CD14-positive monocyte (primary cell): ENCODE measurements at regions not wholly inside any gene's neighbourhood (a gene's known extent, or its start where the extent isn't known, plus 50 kb on each side); places are given as distances from the start of the nearest gene placed in this dataset.

Experiments
- DNase-seq, 3 donors: peaks; one replicate each; pipeline ENCODE4 v3.0.0-alpha.2; 2011 to 2022
- H2AFZ ChIP-seq: 2 replicates; pipeline ENCODE4 v1.6.0; 2012; ENCODE audit warnings: mild to moderate bottlenecking, low read depth, low read length, inconsistent platforms; ENCODE audit not compliant: insufficient read depth, poor library complexity, severe bottlenecking
- H3K27ac ChIP-seq, 2 donors: 1 replicate in 1 of 2; 2 replicates in 1 of 2; pipeline ENCODE4 v1.5.1; 2012 to 2013; ENCODE audit warnings: low read length in 2 of 2, control low read depth in 1 of 2, inconsistent platforms in 1 of 2, low read depth in 1 of 2, mild to moderate bottlenecking in 1 of 2
- H3K27me3 ChIP-seq, 2 donors: one replicate each; pipeline versions ENCODE4 v1.6.0 to v1.6.1; 2011 to 2013; ENCODE audit warnings: low read length in 2 of 2; ENCODE audit not compliant: control insufficient read depth in 2 of 2, insufficient read depth in 2 of 2
- H3K36me3 ChIP-seq, 2 donors: replicated peaks in 1 of 2; 1 replicate in 1 of 2; 2 replicates in 1 of 2; pipeline versions ENCODE4 v1.5.1 to v1.6.1; 2012 to 2013; ENCODE audit warnings: low read length in 2 of 2, control low read depth in 1 of 2, inconsistent platforms in 1 of 2, mild to moderate bottlenecking in 1 of 2; ENCODE audit not compliant: insufficient read depth in 2 of 2, control insufficient read depth in 1 of 2
- H3K4me1 ChIP-seq, 2 donors: 1 replicate in 1 of 2; 2 replicates in 1 of 2; pipeline versions ENCODE4 v1.5.1 to v1.6.1; 2012 to 2013; ENCODE audit warnings: low read length in 2 of 2, control low read depth in 1 of 2, inconsistent platforms in 1 of 2, mild to moderate bottlenecking in 1 of 2, moderate library complexity in 1 of 2; ENCODE audit not compliant: insufficient read depth in 2 of 2, control insufficient read depth in 1 of 2
- H3K4me2 ChIP-seq: replicated peaks from 2 replicates; pipeline ENCODE3; 2012; ENCODE audit warnings: low read length, moderate library complexity, mild to moderate bottlenecking; ENCODE audit not compliant: poor library complexity, severe bottlenecking; ENCODE audit errors: extremely low read depth
- H3K4me3 ChIP-seq, 3 experiments: fragments of 200-600 bp in 1 of 3; sonication (generic) in 1 of 3; replicated peaks in 1 of 3; 1 replicate in 2 of 3; 2 replicates in 1 of 3; pipeline ENCODE4 v1.5.1; 2011 to 2013; ENCODE audit warnings: low read length in 3 of 3, mild to moderate bottlenecking in 3 of 3, control low read depth in 2 of 3, low read depth in 2 of 3, inconsistent platforms in 1 of 3, moderate library complexity in 1 of 3
- H3K79me2 ChIP-seq: 2 replicates; pipeline ENCODE4 v1.6.0; 2012; ENCODE audit warnings: mild to moderate bottlenecking, control low read depth, inconsistent platforms, low read length, moderate library complexity; ENCODE audit not compliant: insufficient read depth
- H3K9ac ChIP-seq: 2 replicates; pipeline ENCODE4 v1.6.0; 2017; ENCODE audit warnings: low read length, mild to moderate bottlenecking; ENCODE audit not compliant: insufficient read depth, poor library complexity, severe bottlenecking
- H3K9me3 ChIP-seq, 2 donors: replicated peaks in 1 of 2; 1 replicate in 1 of 2; 2 replicates in 1 of 2; pipeline versions ENCODE4 v1.5.1 to v1.6.1; 2012 to 2013; ENCODE audit warnings: low read length in 2 of 2, control low read depth in 1 of 2; ENCODE audit not compliant: control insufficient read depth in 1 of 2, insufficient read depth in 1 of 2
- H4K20me1 ChIP-seq: 2 replicates; pipeline ENCODE4 v1.6.0; 2012; ENCODE audit warnings: mild to moderate bottlenecking, low read length, control low read depth, moderate library complexity; ENCODE audit not compliant: insufficient read depth
- H3K27ac Mint-ChIP-seq, 7 donors: one replicate each; pipeline ENCODE4 v1.8.0; 2020; ENCODE audit warnings: mild to moderate bottlenecking in 7 of 7, mixed read lengths in 7 of 7, moderate library complexity in 6 of 7, inconsistent platforms in 2 of 7
- H3K27me3 Mint-ChIP-seq, 3 donors: one replicate each; pipeline ENCODE4 v1.8.0; 2021 to 2022; ENCODE audit warnings: low read depth in 3 of 3, mild to moderate bottlenecking in 3 of 3, mixed read lengths in 3 of 3, moderate library complexity in 3 of 3, inconsistent platforms in 1 of 3
- H3K36me3 Mint-ChIP-seq, 2 donors: one replicate each; pipeline ENCODE4 v1.8.0; 2020; ENCODE audit warnings: mixed read lengths in 2 of 2, inconsistent platforms in 1 of 2, mild to moderate bottlenecking in 1 of 2
- H3K4me1 Mint-ChIP-seq: one replicate; pipeline ENCODE4 v1.8.0; 2020; ENCODE audit warnings: mild to moderate bottlenecking, mixed read lengths
- H3K4me3 Mint-ChIP-seq, 2 donors: one replicate each; pipeline ENCODE4 v1.8.0; 2020; ENCODE audit warnings: mild to moderate bottlenecking in 2 of 2, mixed read lengths in 2 of 2, moderate library complexity in 1 of 2
- H3K9me3 Mint-ChIP-seq, 7 donors: one replicate each; pipeline ENCODE4 v1.8.0; 2020 to 2022; ENCODE audit warnings: mixed read lengths in 7 of 7, mild to moderate bottlenecking in 6 of 7, moderate library complexity in 6 of 7, inconsistent platforms in 2 of 7
- WGBS: methylation state at CpG from one replicate; pipeline ENCODE4 v1.1.5; 2013; ENCODE audit warnings: missing lambda C conversion rate; ENCODE audit not compliant: insufficient coverage; 5-methylcytosine and 5-hydroxymethylcytosine counted together
- intact Hi-C, 2 donors: fragments of 100-400 bp; cut with micrococcal nuclease; formaldehyde crosslinking; loops; one replicate each; pipeline versions ENCODE4 v1.15.0 to v1.15.1; 2023
- TF ChIP-seq, protein P1 (sequence below): fragments of 200-600 bp; IDR thresholded peaks from one replicate; pipeline ENCODE4 v1.8.0; 2022; ENCODE audit warnings: antibody characterized with exemption, mild to moderate bottlenecking

GRCh38 chr6:103799971-103800670 lies 1059.6 kb downstream of the HACE1 start:
- no peaks in the 10 kb centered on the region for H3K27me3 ChIP-seq
- H4K20me1 ChIP-seq = no peaks in the 10 kb centered on the region
- no peak overlapping the region for H3K4me3 ChIP-seq
- H3K27me3 Mint-ChIP-seq = peaks cover 0 to 2% (median 0%) of the 10 kb centered on the region in 3 donors
- no peak overlapping the region for H3K27ac ChIP-seq
- H3K4me1 Mint-ChIP-seq = no peaks in the 10 kb centered on the region
- no peaks in the 10 kb centered on the region for H3K9me3 ChIP-seq
- no peak overlapping the region for H3K27ac Mint-ChIP-seq
- H2AFZ ChIP-seq = no peak overlapping the region
- peaks cover 0 to 5% (median 0%) of the 10 kb centered on the region in 7 donors for H3K9me3 Mint-ChIP-seq
- WGBS = no CpG with 5 or more reads among the region's 5 CpGs
- H3K4me2 ChIP-seq = no peak overlapping the region
- no peaks in the 10 kb centered on the region for H3K36me3 ChIP-seq
- DNase-seq = no peak
- H3K9ac ChIP-seq = no peak overlapping the region
- no peaks in the 10 kb centered on the region for H3K79me2 ChIP-seq
- intact Hi-C loops = no loop called here
- no peaks in the 10 kb centered on the region for H3K4me1 ChIP-seq
- no peak overlapping the region for H3K4me3 Mint-ChIP-seq
- no peaks in the 10 kb centered on the region for H3K36me3 Mint-ChIP-seq
- TF ChIP-seq, protein P1, sequence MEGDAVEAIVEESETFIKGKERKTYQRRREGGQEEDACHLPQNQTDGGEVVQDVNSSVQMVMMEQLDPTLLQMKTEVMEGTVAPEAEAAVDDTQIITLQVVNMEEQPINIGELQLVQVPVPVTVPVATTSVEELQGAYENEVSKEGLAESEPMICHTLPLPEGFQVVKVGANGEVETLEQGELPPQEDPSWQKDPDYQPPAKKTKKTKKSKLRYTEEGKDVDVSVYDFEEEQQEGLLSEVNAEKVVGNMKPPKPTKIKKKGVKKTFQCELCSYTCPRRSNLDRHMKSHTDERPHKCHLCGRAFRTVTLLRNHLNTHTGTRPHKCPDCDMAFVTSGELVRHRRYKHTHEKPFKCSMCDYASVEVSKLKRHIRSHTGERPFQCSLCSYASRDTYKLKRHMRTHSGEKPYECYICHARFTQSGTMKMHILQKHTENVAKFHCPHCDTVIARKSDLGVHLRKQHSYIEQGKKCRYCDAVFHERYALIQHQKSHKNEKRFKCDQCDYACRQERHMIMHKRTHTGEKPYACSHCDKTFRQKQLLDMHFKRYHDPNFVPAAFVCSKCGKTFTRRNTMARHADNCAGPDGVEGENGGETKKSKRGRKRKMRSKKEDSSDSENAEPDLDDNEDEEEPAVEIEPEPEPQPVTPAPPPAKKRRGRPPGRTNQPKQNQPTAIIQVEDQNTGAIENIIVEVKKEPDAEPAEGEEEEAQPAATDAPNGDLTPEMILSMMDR = no peak

GRCh38 chr6:103798166-103798565 lies 1061.6 kb downstream of the HACE1 start:
- no peak overlapping the region for H3K4me3 Mint-ChIP-seq

More at GRCh38 chr6:103798166-103798565, 1061.6 kb downstream of the HACE1 start:
- H3K79me2 ChIP-seq = no peaks in the 10 kb centered on the region
- H2AFZ ChIP-seq = no peak overlapping the region
- DNase-seq = no peak
- H3K4me3 ChIP-seq = no peak overlapping the region
- no CpG with 5 or more reads among the region's 2 CpGs for WGBS
- no peaks in the 10 kb centered on the region for H3K27me3 ChIP-seq
- Mint-ChIP-seq H3K36me3 (no peaks in the 10 kb centered on the region), H3K9me3 (peaks cover 0 to 2% (median 0%) of the 10 kb centered on the region in 7 donors), H3K27ac (no peak overlapping the region), H3K4me1 (no peaks in the 10 kb centered on the region), H3K27me3 (no peaks in the 10 kb centered on the region)
- no peak overlapping the region for H3K27ac ChIP-seq
- no peaks in the 10 kb centered on the region for H4K20me1 ChIP-seq
- intact Hi-C loops = no loop called here
- no peaks in the 10 kb centered on the region for H3K9me3 ChIP-seq
- no peak overlapping the region for H3K4me2 ChIP-seq
- TF ChIP-seq, protein P1 = no peak
- no peaks in the 10 kb centered on the region for H3K36me3 ChIP-seq
- no peaks in the 10 kb centered on the region for H3K4me1 ChIP-seq
- H3K9ac ChIP-seq = no peak overlapping the region
